Panc1 (cell line): ENCODE measurements at regions not wholly inside any gene's neighbourhood (a gene's known extent, or its start where the extent isn't known, plus 50 kb on each side); places are given as distances from the start of the nearest gene placed in this dataset.

Experiments used
- ATAC-seq: fragments of 200-7000 bp; cut with Tn5 transposase; 2 replicates; pipeline ENCODE4 v1.9.1; 2020; ENCODE audit warnings: mild to moderate bottlenecking, moderate library complexity
- BruUV-seq: library from RNA; stranded (reverse); fragments of 400-500 nt; replicated peaks from 2 replicates; lab custom pipeline; 2021; lab: Mats Ljungman, UMichigan
- CTCF ChIA-PET: fragments of 300-600 bp; sonication (Branson Sonifier 250); formaldehyde crosslinking; loops from one replicate; lab custom pipeline; 2022; ENCODE audit warnings: antibody characterized with exemption; lab: Charles Lee
- POLR2A ChIA-PET: fragments of 300-600 bp; sonication (Branson Sonifier 250); formaldehyde crosslinking; loops from one replicate; lab custom pipeline; 2022; ENCODE audit warnings: antibody characterized with exemption; lab: Charles Lee
- DNase-seq: peaks from one replicate; pipeline ENCODE4 v3.0.0-alpha.2; 2010; ENCODE audit warnings: low read depth, low spot score
- H3K27ac ChIP-seq: 2 replicates; pipeline ENCODE4 v1.5.1; 2011; ENCODE audit warnings: mild to moderate bottlenecking, low read length, inconsistent platforms
- H3K27me3 ChIP-seq: fragments of 200-500 bp; sonication (Bioruptor generic); 2 replicates; pipeline ENCODE4 v1.6.0; 2014; ENCODE audit warnings: low read length, inconsistent platforms; ENCODE audit not compliant: control insufficient read depth, insufficient read depth
- H3K36me3 ChIP-seq: fragments of 200-500 bp; sonication (Bioruptor generic); 2 replicates; pipeline ENCODE4 v1.5.1; 2014; ENCODE audit warnings: inconsistent platforms, mild to moderate bottlenecking, low read length, moderate library complexity; ENCODE audit not compliant: control insufficient read depth, insufficient read depth
- H3K4me1 ChIP-seq: 2 replicates; pipeline ENCODE4 v1.5.1; 2011; ENCODE audit warnings: inconsistent platforms, mild to moderate bottlenecking, low read length, moderate library complexity; ENCODE audit not compliant: control insufficient read depth, insufficient read depth
- H3K4me3 ChIP-seq, 2 experiments: 2 replicates each; pipeline ENCODE4 v1.5.1; 2011 to 2012; ENCODE audit warnings: low read depth in 2 of 2, low read length in 2 of 2, mild to moderate bottlenecking in 2 of 2, inconsistent platforms in 1 of 2, moderate library complexity in 1 of 2
- H3K9me3 ChIP-seq: fragments of 200-500 bp; sonication (Bioruptor generic); 2 replicates; pipeline ENCODE4 v1.5.1; 2014; ENCODE audit warnings: low read depth, mild to moderate bottlenecking, inconsistent platforms, low read length, moderate library complexity; ENCODE audit not compliant: control insufficient read depth, insufficient read depth
- POLR2AphosphoS5 ChIP-seq: IDR thresholded peaks from 2 replicates; pipeline ENCODE4 v1.6.1; 2012; ENCODE audit warnings: mild to moderate bottlenecking, low read depth, low read length, moderate library complexity
- SIN3A ChIP-seq: IDR thresholded peaks from 2 replicates; pipeline ENCODE4 v1.6.1; 2012; ENCODE audit warnings: low read depth, mild to moderate bottlenecking, low read length, moderate library complexity, borderline replicate concordance; ENCODE audit not compliant: insufficient read depth
- TCF7L2 ChIP-seq: IDR thresholded peaks from 2 replicates; pipeline ENCODE4 v1.6.1; 2011; ENCODE audit warnings: mild to moderate bottlenecking, low read depth, low read length, inconsistent platforms
- in situ Hi-C: cut with HindIII; loops from 2 replicates; pipeline ENCODE4 v1.10.0; 2016; ENCODE audit warnings: low sequenced_read_pairs, low pct_unique_long_range_greater_than_20kb
- intact Hi-C: fragments of 100-400 bp; cut with micrococcal nuclease; formaldehyde crosslinking; loops from one replicate; pipeline ENCODE4 v1.10.0; 2022; ENCODE audit not compliant: unreplicated experiment
- TF ChIP-seq, protein P1 (sequence below), 2 experiments: IDR thresholded peaks; 2 replicates each; pipeline ENCODE4 v1.6.1; 2011 to 2012; ENCODE audit warnings: low read depth in 2 of 2, control low read depth in 1 of 2, low read length in 1 of 2, mild to moderate bottlenecking in 1 of 2, moderate library complexity in 1 of 2; ENCODE audit not compliant: insufficient read depth in 1 of 2
- TF ChIP-seq, protein P2 (sequence below): fragments of 450-650 bp; IDR thresholded peaks from 2 replicates; pipeline ENCODE4 v1.5.1; 2017; ENCODE audit warnings: mild to moderate bottlenecking

- ChIA-PET POLR2A (no interaction called here), CTCF (no interaction called here)
- ATAC-seq (no peak), DNase-seq (no peak)
- Histone ChIP-seq H3K4me3 (no peak overlapping the region), H3K9me3 (peaks cover 9% of the 10 kb centered on the region; the same call in 1 of the 2 replicates), H3K4me1 (no peaks in the 10 kb centered on the region), H3K27ac (no peak overlapping the region), H3K36me3 (no peaks in the 10 kb centered on the region), H3K27me3 (no peaks in the 10 kb centered on the region)
- no peak for TF ChIP-seq TCF7L2
- BruUV-seq = no TSS peak
- in situ Hi-C loops (no loop called here), intact Hi-C loops (no loop called here)
Observed at GRCh38 chr7:38049679-38050078, 128.4 kb upstream of the STARD3NL start.

- BruUV-seq = no TSS peak
Observed at GRCh38 chr7:38051311-38051710, 126.7 kb upstream of the STARD3NL start.

DNA sequence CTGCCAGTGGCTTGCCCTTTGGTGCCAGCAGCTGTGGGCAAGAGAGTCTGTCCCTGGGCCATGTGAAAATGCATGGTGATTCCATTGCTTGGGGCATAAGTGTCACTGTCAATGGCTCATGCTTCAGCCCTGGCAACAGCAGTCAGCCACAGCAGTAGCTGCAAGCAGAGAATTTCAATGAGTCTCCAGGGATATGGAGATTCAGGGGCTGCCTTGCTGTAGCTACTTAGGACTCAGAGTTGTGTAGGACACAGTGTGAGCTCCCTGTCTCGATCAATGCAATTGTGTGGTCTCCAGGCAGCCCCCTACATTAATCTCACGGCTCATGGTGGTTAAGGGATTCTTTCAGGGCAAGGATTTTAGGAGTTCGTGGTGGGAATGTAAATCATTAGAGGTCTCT lies 126.3 kb upstream of the STARD3NL start:
- Histone ChIP-seq H3K36me3 (no peaks in the 10 kb centered on the region), H3K27me3 (no peaks in the 10 kb centered on the region), H3K9me3 (peaks cover 9% of the 10 kb centered on the region; the same call in 1 of the 2 replicates), H3K4me3 (no peak overlapping the region), H3K4me1 (no peaks in the 10 kb centered on the region), H3K27ac (no peak overlapping the region)
- POLR2A ChIA-PET = no interaction called here
- no TSS peak for BruUV-seq
- intact Hi-C loops (no loop called here), in situ Hi-C loops (no loop called here)
- ATAC-seq (no peak), DNase-seq (no peak)
- TF ChIP-seq SIN3A = no peak
- no peak for TF ChIP-seq POLR2AphosphoS5
- no peak for TF ChIP-seq TCF7L2
- TF ChIP-seq, protein P1, sequence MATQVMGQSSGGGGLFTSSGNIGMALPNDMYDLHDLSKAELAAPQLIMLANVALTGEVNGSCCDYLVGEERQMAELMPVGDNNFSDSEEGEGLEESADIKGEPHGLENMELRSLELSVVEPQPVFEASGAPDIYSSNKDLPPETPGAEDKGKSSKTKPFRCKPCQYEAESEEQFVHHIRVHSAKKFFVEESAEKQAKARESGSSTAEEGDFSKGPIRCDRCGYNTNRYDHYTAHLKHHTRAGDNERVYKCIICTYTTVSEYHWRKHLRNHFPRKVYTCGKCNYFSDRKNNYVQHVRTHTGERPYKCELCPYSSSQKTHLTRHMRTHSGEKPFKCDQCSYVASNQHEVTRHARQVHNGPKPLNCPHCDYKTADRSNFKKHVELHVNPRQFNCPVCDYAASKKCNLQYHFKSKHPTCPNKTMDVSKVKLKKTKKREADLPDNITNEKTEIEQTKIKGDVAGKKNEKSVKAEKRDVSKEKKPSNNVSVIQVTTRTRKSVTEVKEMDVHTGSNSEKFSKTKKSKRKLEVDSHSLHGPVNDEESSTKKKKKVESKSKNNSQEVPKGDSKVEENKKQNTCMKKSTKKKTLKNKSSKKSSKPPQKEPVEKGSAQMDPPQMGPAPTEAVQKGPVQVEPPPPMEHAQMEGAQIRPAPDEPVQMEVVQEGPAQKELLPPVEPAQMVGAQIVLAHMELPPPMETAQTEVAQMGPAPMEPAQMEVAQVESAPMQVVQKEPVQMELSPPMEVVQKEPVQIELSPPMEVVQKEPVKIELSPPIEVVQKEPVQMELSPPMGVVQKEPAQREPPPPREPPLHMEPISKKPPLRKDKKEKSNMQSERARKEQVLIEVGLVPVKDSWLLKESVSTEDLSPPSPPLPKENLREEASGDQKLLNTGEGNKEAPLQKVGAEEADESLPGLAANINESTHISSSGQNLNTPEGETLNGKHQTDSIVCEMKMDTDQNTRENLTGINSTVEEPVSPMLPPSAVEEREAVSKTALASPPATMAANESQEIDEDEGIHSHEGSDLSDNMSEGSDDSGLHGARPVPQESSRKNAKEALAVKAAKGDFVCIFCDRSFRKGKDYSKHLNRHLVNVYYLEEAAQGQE (IDR thresholded peaks at IDR 0.05; ENCODE audit: insufficient read depth in 1 of 2, low read depth in 2 of 2, low read length in 1 of 2) = no peak
- TF ChIP-seq, protein P2, sequence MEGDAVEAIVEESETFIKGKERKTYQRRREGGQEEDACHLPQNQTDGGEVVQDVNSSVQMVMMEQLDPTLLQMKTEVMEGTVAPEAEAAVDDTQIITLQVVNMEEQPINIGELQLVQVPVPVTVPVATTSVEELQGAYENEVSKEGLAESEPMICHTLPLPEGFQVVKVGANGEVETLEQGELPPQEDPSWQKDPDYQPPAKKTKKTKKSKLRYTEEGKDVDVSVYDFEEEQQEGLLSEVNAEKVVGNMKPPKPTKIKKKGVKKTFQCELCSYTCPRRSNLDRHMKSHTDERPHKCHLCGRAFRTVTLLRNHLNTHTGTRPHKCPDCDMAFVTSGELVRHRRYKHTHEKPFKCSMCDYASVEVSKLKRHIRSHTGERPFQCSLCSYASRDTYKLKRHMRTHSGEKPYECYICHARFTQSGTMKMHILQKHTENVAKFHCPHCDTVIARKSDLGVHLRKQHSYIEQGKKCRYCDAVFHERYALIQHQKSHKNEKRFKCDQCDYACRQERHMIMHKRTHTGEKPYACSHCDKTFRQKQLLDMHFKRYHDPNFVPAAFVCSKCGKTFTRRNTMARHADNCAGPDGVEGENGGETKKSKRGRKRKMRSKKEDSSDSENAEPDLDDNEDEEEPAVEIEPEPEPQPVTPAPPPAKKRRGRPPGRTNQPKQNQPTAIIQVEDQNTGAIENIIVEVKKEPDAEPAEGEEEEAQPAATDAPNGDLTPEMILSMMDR = no peak
- CTCF ChIA-PET = no interaction called here

More at GRCh38 chr7:38051311-38051710, 126.7 kb upstream of the STARD3NL start:
- intact Hi-C loops (no loop called here), in situ Hi-C loops (no loop called here)
- Histone ChIP-seq H3K36me3 (no peaks in the 10 kb centered on the region), H3K4me1 (no peaks in the 10 kb centered on the region), H3K9me3 (peaks cover 9% of the 10 kb centered on the region; the same call in 1 of the 2 replicates), H3K27me3 (no peaks in the 10 kb centered on the region), H3K27ac (no peak overlapping the region), H3K4me3 (no peak overlapping the region)
- no peak for ATAC-seq
- ChIA-PET CTCF (no interaction called here), POLR2A (no interaction called here)
- DNase-seq = no peak
- TF ChIP-seq, protein P2 = no peak
- TF ChIP-seq POLR2AphosphoS5 (no peak), SIN3A (no peak), TCF7L2 (no peak)
- TF ChIP-seq, protein P1 (IDR thresholded peaks at IDR 0.05; ENCODE audit: insufficient read depth in 1 of 2, low read depth in 2 of 2, low read length in 1 of 2) = no peak
